ENCODE measurements at regions not wholly inside any gene's neighbourhood (a gene's known extent, or its start where the extent isn't known, plus 50 kb on each side); places are given as distances from the start of the nearest gene placed in this dataset.

DNA sequence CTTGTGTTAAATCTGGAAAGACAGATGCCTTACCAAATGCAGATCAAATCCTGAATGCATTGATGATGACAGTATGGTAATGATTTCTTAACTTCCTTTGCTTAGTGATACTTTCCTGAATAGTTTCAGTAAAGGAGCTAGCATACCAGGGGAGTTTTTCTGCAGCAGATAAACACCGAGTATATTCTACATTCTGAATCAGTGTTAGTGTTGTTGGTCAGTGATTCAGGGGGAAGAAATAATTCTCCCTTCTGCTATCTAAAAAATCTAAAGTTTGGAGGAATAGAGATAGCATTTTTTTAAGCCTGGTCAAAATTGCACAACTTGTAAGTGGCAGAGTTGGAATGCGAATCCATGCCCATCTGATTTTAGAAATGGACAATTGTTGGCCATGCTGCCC lies 512.2 kb upstream of the MARCKS start:
- Histone ChIP-seq H3K27ac (ENCODE audit: low read depth, low read length) (no peak overlapping the region), H2AFZ (ENCODE audit: low read depth, low read length) (peak overlapping the region; percentile 8)

DNA sequence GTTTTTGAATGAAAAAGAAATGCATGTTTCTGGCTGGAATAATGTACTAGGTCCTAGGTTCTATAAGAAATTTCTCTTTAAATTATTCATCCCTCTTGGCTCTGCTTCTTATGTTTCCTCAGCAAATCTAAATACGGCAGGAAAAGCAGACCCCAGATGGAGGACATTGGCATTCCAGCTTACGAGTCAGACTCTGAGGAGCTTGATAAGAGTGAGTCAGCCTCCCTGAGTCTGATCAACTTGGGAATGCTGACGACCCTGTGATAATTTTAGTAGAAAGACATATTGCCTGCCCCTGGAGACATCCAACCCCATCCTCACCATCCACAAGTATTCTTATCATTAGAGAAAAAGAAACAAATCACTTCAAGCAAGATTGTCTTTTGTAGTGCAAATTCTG lies 509.7 kb upstream of the MARCKS start:
- peak overlapping the region; percentile 15 for H3K4me2 ChIP-seq (ENCODE audit: low read length)
- peak overlapping the region; percentile 13 for H3K27ac ChIP-seq (ENCODE audit: low read depth, low read length)
- H3K79me2 ChIP-seq (ENCODE audit: insufficient read depth, low read length), result no peaks in the 10 kb centered on the region
- no peaks in the 10 kb centered on the region for H3K9me3 ChIP-seq (ENCODE audit: insufficient read depth, low read depth, low read length)
- DNase-seq (ENCODE audit: low read depth) (peak; percentile 83), FAIRE-seq (peak; percentile 71)
- no peaks in the 10 kb centered on the region for H4K20me1 ChIP-seq (ENCODE audit: insufficient read depth, low read length)
- TF ChIP-seq, protein P1, sequence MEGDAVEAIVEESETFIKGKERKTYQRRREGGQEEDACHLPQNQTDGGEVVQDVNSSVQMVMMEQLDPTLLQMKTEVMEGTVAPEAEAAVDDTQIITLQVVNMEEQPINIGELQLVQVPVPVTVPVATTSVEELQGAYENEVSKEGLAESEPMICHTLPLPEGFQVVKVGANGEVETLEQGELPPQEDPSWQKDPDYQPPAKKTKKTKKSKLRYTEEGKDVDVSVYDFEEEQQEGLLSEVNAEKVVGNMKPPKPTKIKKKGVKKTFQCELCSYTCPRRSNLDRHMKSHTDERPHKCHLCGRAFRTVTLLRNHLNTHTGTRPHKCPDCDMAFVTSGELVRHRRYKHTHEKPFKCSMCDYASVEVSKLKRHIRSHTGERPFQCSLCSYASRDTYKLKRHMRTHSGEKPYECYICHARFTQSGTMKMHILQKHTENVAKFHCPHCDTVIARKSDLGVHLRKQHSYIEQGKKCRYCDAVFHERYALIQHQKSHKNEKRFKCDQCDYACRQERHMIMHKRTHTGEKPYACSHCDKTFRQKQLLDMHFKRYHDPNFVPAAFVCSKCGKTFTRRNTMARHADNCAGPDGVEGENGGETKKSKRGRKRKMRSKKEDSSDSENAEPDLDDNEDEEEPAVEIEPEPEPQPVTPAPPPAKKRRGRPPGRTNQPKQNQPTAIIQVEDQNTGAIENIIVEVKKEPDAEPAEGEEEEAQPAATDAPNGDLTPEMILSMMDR (IDR thresholded peaks at IDR 0.05; ENCODE audit: insufficient read depth, low read depth, low read length), result no peak
- Mint-ChIP-seq H3K36me3 (ENCODE audit: low read depth, unreplicated experiment) (no peaks in the 10 kb centered on the region), H3K27me3 (ENCODE audit: low read depth, unreplicated experiment) (no peaks in the 10 kb centered on the region), H3K9me3 (ENCODE audit: unreplicated experiment) (no peaks in the 10 kb centered on the region), H3K4me3 (ENCODE audit: unreplicated experiment) (no peak overlapping the region), H3K4me1 (ENCODE audit: low read depth, unreplicated experiment) (peaks cover 40% of the 10 kb centered on the region), H3K27ac (ENCODE audit: unreplicated experiment) (peak overlapping the region; percentile 75)
- H3K36me3 ChIP-seq (ENCODE audit: insufficient read depth, low read length), result no peaks in the 10 kb centered on the region
- peaks cover 33% of the 10 kb centered on the region for H3K4me1 ChIP-seq (ENCODE audit: insufficient read depth, low read length)
- H2AFZ ChIP-seq (ENCODE audit: low read depth, low read length), result no peak overlapping the region
- no peak overlapping the region for H3K9ac ChIP-seq (ENCODE audit: low read length)
- no peaks in the 10 kb centered on the region for H3K27me3 ChIP-seq (ENCODE audit: insufficient read depth, low read length)
- H3K4me3 ChIP-seq (ENCODE audit: insufficient read depth, low read depth, low read length), result no peak overlapping the region

More for the DNA sequence above, 512.2 kb upstream of the MARCKS start:
- TF ChIP-seq EZH2 (IDR thresholded peaks at IDR 0.05; ENCODE audit: insufficient read depth, low read length), result no peak
- TF ChIP-seq, protein P1 (IDR thresholded peaks at IDR 0.05; ENCODE audit: insufficient read depth, low read depth, low read length), result no peak
- H3K4me3 Mint-ChIP-seq (ENCODE audit: unreplicated experiment), result no peak overlapping the region
- H3K27me3 Mint-ChIP-seq (ENCODE audit: low read depth, unreplicated experiment), result no peaks in the 10 kb centered on the region
- H3K9ac ChIP-seq (ENCODE audit: low read length), result no peak overlapping the region
- H4K20me1 ChIP-seq (ENCODE audit: insufficient read depth, low read length), result no peaks in the 10 kb centered on the region
- no peaks in the 10 kb centered on the region for H3K36me3 Mint-ChIP-seq (ENCODE audit: low read depth, unreplicated experiment)
- peak; percentile 87 for FAIRE-seq
- H3K4me1 Mint-ChIP-seq (ENCODE audit: low read depth, unreplicated experiment), result peaks cover 17% of the 10 kb centered on the region
- no peaks in the 10 kb centered on the region for H3K79me2 ChIP-seq (ENCODE audit: insufficient read depth, low read length)
- H3K9me3 Mint-ChIP-seq (ENCODE audit: unreplicated experiment), result no peaks in the 10 kb centered on the region
- H3K4me1 ChIP-seq (ENCODE audit: insufficient read depth, low read length), result peaks cover 12% of the 10 kb centered on the region
- H3K4me3 ChIP-seq (ENCODE audit: insufficient read depth, low read depth, low read length), result no peak overlapping the region
- no peak overlapping the region for H3K4me2 ChIP-seq (ENCODE audit: low read length)
- no peaks in the 10 kb centered on the region for H3K9me3 ChIP-seq (ENCODE audit: insufficient read depth, low read depth, low read length)
- peak overlapping the region; percentile 50 for H3K27ac Mint-ChIP-seq (ENCODE audit: unreplicated experiment)
- no peaks in the 10 kb centered on the region for H3K27me3 ChIP-seq (ENCODE audit: insufficient read depth, low read length)
- no peaks in the 10 kb centered on the region for H3K36me3 ChIP-seq (ENCODE audit: insufficient read depth, low read length)
- DNase-seq (ENCODE audit: low read depth), result peak; percentile 60

- Histone ChIP-seq H3K79me2 (ENCODE audit: insufficient read depth, low read length) (no peaks in the 10 kb centered on the region), H3K27ac (ENCODE audit: low read depth, low read length) (peak overlapping the region; percentile 99), H2AFZ (ENCODE audit: low read depth, low read length) (no peak overlapping the region), H3K4me1 (ENCODE audit: insufficient read depth, low read length) (peaks cover 41% of the 10 kb centered on the region), H3K9ac (ENCODE audit: low read length) (no peak overlapping the region), H3K4me2 (ENCODE audit: low read length) (no peak overlapping the region), H3K4me3 (ENCODE audit: insufficient read depth, low read depth, low read length) (no peak overlapping the region), H3K9me3 (ENCODE audit: insufficient read depth, low read depth, low read length) (no peaks in the 10 kb centered on the region), H3K36me3 (ENCODE audit: insufficient read depth, low read length) (no peaks in the 10 kb centered on the region), H4K20me1 (ENCODE audit: insufficient read depth, low read length) (no peaks in the 10 kb centered on the region), H3K27me3 (ENCODE audit: insufficient read depth, low read length) (no peaks in the 10 kb centered on the region)
- Mint-ChIP-seq H3K4me1 (ENCODE audit: low read depth, unreplicated experiment) (peaks cover 50% of the 10 kb centered on the region), H3K36me3 (ENCODE audit: low read depth, unreplicated experiment) (no peaks in the 10 kb centered on the region), H3K9me3 (ENCODE audit: unreplicated experiment) (no peaks in the 10 kb centered on the region), H3K27ac (ENCODE audit: unreplicated experiment) (no peak overlapping the region), H3K27me3 (ENCODE audit: low read depth, unreplicated experiment) (no peaks in the 10 kb centered on the region), H3K4me3 (ENCODE audit: unreplicated experiment) (no peak overlapping the region)
- TF ChIP-seq, protein P1 (IDR thresholded peaks at IDR 0.05; ENCODE audit: insufficient read depth, low read depth, low read length), result no peak
- TF ChIP-seq EZH2 (IDR thresholded peaks at IDR 0.05; ENCODE audit: insufficient read depth, low read length), result no peak
- DNase-seq (ENCODE audit: low read depth) (no peak), FAIRE-seq (peak; percentile 60)
Measured at GRCh38 chr6:113350461-113350860, 506.7 kb upstream of the MARCKS start.
